Tongue (tissue), 1 donor: ENCODE measurements at regions not wholly inside any gene's neighbourhood (a gene's known extent, or its start where the extent isn't known, plus 50 kb on each side); places are given as distances from the start of the nearest gene placed in this dataset.
"Not testable (repeated sequence)": the region's sequence is repeated elsewhere in the genome, so short reads cannot be mapped to it uniquely, and the experiment has no call there.

Experiments used
- DNase-seq: peaks from one replicate; pipeline ENCODE4 v3.0.0-alpha.2; 2015

GRCh38 chr4:173758132-173758531, 228.1 kb upstream of the HAND2 start:
- DNase-seq, result no peak

GRCh38 chr4:173753408-173753807, 223.4 kb upstream of the HAND2 start:
- no peak for DNase-seq

- DNase-seq, result peak; percentile 15
These were observed 222.7 kb upstream of the HAND2 start for GRCh38 chr4:173752610-173753230.

GRCh38 chr4:173748353-173748752, 218.3 kb upstream of the HAND2 start:
- peak; percentile 15 for DNase-seq

GRCh38 chr4:173747537-173748257, 217.7 kb upstream of the HAND2 start:
- no peak for DNase-seq

GRCh38 chr4:173746424-173746823, 216.4 kb upstream of the HAND2 start:
- no peak for DNase-seq

- DNase-seq, result no peak
These were observed 215.7 kb upstream of the HAND2 start for GRCh38 chr4:173745765-173746164.

- DNase-seq, result no peak
These were observed 206.8 kb upstream of the HAND2 start for GRCh38 chr4:173736840-173737239.

- no peak for DNase-seq
These were observed 205.6 kb upstream of the HAND2 start for GRCh38 chr4:173735585-173735984.

GRCh38 chr4:173735049-173735448, 205.0 kb upstream of the HAND2 start:
- DNase-seq, result no peak

- no peak for DNase-seq
These were observed 201.2 kb upstream of the HAND2 start for GRCh38 chr4:173731257-173731656.

GRCh38 chr4:173722075-173722474, 192.0 kb upstream of the HAND2 start:
- no peak for DNase-seq

- DNase-seq, result not testable (repeated sequence)
These were observed 188.5 kb upstream of the HAND2 start for GRCh38 chr4:173718504-173718903.

- DNase-seq, result no peak
These were observed 187.6 kb upstream of the HAND2 start for GRCh38 chr4:173717581-173717980.

GRCh38 chr4:173714456-173714855, 184.4 kb upstream of the HAND2 start:
- peak; percentile 20 for DNase-seq

GRCh38 chr4:173713026-173713425, 183.0 kb upstream of the HAND2 start:
- DNase-seq, result no peak

- no peak for DNase-seq
These were observed 177.8 kb upstream of the HAND2 start for GRCh38 chr4:173707658-173708419.

GRCh38 chr4:173704201-173704600, 174.2 kb upstream of the HAND2 start:
- no peak for DNase-seq

GRCh38 chr4:173703021-173703420, 173.0 kb upstream of the HAND2 start:
- DNase-seq, result no peak

GRCh38 chr4:173700650-173701049, 170.6 kb upstream of the HAND2 start:
- no peak for DNase-seq

GRCh38 chr4:173699841-173700475, 169.9 kb upstream of the HAND2 start:
- DNase-seq, result no peak

GRCh38 chr4:173698557-173699262, 168.7 kb upstream of the HAND2 start:
- peak; percentile 14 for DNase-seq
